AG10803 (cell line): ENCODE measurements at regions not wholly inside any gene's neighbourhood (a gene's known extent, or its start where the extent isn't known, plus 50 kb on each side); places are given as distances from the start of the nearest gene placed in this dataset.
"Not testable (repeated sequence)": the region's sequence is repeated elsewhere in the genome, so short reads cannot be mapped to it uniquely, and the experiment has no call there.

Source experiments
- DNase-seq: peaks from one replicate; pipeline ENCODE4 v3.0.0; 2010; ENCODE audit warnings: low read depth
- H3K4me3 ChIP-seq: 2 replicates; pipeline ENCODE4 v1.5.1; 2011; ENCODE audit warnings: mild to moderate bottlenecking, low read length, control low read depth
- TF ChIP-seq, protein P1 (sequence below): conservative IDR thresholded peaks from 2 replicates; pipeline ENCODE4 v1.5.1; 2011; ENCODE audit warnings: mild to moderate bottlenecking, low read length, control low read depth, inconsistent platforms

- no peak for DNase-seq
- TF ChIP-seq, protein P1, sequence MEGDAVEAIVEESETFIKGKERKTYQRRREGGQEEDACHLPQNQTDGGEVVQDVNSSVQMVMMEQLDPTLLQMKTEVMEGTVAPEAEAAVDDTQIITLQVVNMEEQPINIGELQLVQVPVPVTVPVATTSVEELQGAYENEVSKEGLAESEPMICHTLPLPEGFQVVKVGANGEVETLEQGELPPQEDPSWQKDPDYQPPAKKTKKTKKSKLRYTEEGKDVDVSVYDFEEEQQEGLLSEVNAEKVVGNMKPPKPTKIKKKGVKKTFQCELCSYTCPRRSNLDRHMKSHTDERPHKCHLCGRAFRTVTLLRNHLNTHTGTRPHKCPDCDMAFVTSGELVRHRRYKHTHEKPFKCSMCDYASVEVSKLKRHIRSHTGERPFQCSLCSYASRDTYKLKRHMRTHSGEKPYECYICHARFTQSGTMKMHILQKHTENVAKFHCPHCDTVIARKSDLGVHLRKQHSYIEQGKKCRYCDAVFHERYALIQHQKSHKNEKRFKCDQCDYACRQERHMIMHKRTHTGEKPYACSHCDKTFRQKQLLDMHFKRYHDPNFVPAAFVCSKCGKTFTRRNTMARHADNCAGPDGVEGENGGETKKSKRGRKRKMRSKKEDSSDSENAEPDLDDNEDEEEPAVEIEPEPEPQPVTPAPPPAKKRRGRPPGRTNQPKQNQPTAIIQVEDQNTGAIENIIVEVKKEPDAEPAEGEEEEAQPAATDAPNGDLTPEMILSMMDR: no peak
- H3K4me3 ChIP-seq: no peak overlapping the region
These were observed 329.1 kb downstream of the TFAP2B start for GRCh38 chr6:51147756-51148155.

- no peak overlapping the region for H3K4me3 ChIP-seq
- no peak for DNase-seq
- TF ChIP-seq, protein P1: no peak
These were observed 333.9 kb downstream of the TFAP2B start for GRCh38 chr6:51152594-51152993.

GRCh38 chr6:51153109-51153508, 334.4 kb downstream of the TFAP2B start:
- no peak for DNase-seq
- H3K4me3 ChIP-seq: no peak overlapping the region
- TF ChIP-seq, protein P1: no peak

DNA sequence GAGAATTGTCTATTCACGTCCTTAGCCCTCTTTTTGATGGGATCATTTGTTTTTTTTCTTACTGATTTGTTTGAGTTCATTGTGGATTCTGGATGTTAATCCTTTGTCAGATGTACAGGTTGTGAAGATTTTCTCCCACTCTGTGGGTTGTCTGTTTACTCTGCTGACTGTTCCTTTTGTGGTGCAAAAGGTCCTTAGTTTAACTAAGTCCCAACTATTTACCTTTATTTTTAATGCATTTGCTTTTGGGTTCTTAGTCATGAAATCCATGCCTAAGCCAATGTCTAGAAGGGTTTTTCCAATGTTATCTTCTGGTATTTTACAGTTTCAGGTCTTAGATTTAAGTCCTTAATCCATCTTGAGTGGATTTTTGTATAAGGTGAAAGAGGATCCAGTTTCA, 336.3 kb downstream of the TFAP2B start:
- not testable (repeated sequence) for DNase-seq, H3K4me3 ChIP-seq

- DNase-seq, H3K4me3 ChIP-seq: not testable (repeated sequence)
These were observed 340.6 kb downstream of the TFAP2B start for GRCh38 chr6:51159260-51159659.

DNA sequence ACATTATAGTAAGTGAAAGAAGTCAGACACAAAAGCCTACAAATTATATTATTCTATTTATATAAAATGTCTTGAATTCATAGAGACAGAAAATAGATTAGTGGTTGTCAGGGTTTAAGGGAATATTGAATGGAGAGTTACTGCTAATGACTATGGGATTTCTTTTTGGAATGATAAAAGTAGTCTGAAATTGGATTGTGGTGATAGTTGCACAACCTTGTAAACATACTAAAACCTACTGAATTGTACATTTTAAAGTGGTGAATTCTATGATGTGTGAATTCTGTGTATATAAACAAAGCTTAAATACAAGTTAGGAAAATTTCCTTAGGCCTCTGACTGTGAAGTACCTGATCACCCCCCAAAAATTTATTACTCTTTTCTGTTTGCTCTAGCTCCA, 343.1 kb downstream of the TFAP2B start:
- TF ChIP-seq, protein P1: no peak
- DNase-seq: no peak
- H3K4me3 ChIP-seq: no peak overlapping the region

GRCh38 chr6:51163843-51164529, 345.3 kb downstream of the TFAP2B start:
- H3K4me3 ChIP-seq: no peak overlapping the region
- DNase-seq: no peak
- TF ChIP-seq, protein P1: no peak

GRCh38 chr6:51166914-51167313, 348.2 kb downstream of the TFAP2B start:
- DNase-seq: no peak
- TF ChIP-seq, protein P1: no peak
- H3K4me3 ChIP-seq: no peak overlapping the region
